C1 segment of cervical spinal cord (tissue), 14 donors: ENCODE measurements at regions not wholly inside any gene's neighbourhood (a gene's known extent, or its start where the extent isn't known, plus 50 kb on each side); places are given as distances from the start of the nearest gene placed in this dataset.
"Not testable (repeated sequence)": the region's sequence is repeated elsewhere in the genome, so short reads cannot be mapped to it uniquely, and the experiment has no call there.

ENCODE experiments used
- DNase-seq, 14 donors: peaks; one replicate each; lab custom pipeline; 2025; lab: John Stamatoyannopoulos, UW

DNA sequence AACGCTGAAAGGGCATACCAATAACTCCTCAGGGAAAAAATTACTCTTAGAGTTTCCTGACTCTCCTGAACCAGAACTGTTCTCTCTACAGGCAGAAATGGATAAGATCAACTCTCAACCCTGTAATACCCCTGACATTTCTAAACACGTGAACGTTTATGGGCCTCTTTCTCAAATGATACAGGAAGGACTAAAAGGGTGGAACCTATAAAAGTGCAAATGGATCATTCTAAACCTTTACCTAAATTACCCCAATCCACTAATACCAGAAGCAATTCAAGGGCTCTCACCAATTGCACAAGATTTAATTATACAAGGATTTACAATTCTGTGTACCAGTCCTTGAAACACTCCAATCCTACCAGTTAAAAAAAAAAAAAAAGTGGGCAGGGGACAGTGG lies 98.0 kb upstream of the FAM174B start:
- DNase-seq = no peak

DNA sequence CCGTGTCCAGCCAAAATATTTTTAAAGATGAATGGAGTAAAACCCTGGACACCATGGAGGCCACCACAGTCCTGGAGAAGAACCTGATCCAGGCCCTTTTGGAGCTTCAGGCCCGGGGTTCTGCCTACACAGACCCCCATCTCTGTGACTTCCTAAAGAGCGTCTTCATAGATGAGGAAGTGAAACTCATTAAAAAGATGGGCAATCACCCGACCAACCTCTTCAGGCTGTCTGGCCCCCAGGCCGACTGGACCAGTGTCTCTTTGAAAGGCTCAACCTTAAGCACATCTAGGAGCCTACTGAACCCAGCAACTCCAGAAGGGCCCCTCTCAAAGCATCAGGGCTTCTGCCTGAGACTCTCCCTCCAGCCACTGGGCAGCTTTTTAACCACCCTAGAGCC lies 107.9 kb upstream of the FAM174B start:
- DNase-seq = no peak

DNA sequence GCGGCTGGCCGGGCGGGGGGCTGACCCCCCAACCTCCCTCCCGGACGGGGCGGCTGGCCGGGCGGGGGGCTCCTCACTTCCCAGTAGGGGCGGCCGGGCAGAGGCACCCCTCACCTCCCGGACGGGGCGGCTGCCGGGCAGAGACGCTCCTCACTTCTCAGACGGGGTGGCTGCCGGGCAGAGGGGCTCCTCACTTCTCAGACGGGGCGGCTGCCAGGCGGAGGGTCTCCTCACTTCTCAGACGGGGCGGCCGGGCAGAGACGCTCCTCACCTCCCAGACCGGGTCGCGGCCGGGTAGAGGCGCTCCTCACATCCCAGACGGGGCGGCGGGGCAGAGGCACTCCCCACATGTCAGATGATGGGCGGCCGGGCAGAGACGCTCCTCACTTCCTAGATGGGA lies 112.6 kb upstream of the FAM174B start:
- DNase-seq = not testable (repeated sequence)

DNA sequence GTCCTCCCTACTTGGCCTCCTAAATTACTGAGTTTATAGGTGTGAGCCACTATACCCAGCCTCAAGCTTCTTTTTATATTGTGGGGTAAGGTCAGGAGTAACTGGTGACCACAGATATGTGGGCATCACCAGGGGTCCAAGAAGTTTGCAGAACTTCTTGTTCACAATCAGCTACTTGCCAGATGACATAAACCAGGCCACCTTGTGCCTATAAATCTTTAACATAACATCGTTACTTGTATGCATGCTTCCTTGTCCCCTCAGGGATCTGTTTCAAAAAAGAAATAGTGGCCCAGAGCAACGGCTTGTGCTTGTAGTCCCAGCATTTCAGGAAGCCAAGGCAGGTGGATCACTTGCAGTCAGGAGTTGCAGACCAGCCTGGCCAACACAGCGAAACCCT lies 115.1 kb upstream of the FAM174B start:
- no peak for DNase-seq

DNA sequence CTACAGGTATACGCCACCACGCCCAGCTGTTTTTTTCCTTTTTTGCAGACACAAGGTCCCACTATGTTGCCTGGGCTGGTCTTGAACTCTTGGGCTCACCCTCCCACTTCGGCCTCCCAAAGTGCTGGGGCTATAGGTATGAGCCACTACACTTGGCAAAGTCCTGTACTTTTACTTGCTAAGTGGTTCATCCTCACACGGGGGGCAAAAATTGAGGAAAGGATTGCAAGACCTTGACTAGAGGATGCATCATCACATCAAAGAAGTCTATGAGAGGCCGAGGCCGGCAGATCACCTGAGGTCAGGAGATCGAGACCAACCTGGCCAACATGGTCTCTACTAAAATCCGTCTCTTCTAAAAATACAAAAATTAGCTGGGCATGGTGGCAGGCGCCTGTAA lies 116.5 kb upstream of the FAM174B start:
- DNase-seq = no peak

DNA sequence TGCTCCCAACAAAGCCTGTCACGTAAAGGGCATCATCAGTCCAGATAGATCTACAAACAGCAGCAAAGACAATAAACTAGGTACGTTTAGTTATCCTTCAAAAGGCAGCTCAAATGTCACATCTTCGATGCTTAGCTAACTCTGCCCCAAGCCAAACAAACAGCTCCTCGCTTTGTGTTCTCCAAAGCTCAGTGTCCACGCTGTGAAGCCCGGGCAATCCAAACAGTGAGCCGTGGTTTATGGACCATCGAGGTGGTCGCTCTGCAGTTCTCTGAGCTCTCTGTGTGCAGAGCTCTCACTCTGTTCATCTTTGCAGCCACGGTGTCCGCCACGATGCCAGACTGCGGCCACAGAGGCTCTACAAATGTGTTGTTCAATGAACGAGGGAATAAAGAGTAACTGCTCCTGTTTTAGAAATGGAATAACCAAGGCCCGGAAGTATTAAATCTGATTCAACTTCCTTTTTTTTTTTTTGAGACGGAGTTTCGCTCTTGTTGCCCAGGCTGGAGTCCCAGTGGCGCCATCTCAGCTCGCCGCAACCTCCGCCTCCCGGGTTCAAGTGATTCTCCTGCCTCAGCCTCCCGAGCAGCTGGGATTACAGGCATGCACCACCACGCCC lies 117.2 kb upstream of the FAM174B start:
- DNase-seq = no peak

DNA sequence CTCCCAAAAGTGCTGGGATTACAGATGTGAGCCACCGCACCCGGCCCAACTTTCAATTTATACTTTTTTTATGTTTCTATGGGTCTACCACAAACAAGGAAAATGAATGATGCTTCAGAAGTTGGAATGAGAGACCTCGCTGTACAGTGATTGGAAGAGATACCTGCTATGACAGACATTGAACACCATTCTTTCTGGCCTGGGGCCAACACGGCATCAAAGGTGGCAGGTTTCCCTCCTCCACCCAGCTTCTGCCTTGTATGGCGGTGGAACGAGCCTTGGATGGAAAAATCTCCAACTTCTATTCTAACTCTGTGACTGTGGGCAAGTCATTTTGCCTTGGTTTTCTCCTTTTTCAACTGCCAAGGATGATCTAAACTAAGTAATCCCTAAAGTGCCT lies 117.8 kb upstream of the FAM174B start:
- DNase-seq = no peak

DNA sequence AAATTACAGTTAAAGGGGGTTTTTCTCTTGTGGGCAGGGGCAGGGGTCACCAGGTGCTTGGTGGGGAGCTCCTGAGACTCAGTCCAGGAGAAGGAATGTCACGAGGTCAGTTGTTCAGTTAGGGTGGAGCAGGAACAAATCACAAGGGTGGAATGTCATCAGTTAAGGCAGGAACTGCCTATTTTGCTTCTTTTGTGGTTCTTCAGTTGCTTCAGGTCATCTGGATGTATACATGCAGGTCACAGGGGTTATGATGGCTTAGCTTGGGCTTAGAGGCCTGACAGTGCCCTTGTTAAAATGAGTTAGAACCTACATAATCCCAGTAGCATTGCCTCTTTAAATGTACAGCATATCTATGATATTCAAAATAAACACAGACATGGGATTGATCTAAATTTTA lies 120.2 kb upstream of the CHD2 start:
- DNase-seq = no peak

DNA sequence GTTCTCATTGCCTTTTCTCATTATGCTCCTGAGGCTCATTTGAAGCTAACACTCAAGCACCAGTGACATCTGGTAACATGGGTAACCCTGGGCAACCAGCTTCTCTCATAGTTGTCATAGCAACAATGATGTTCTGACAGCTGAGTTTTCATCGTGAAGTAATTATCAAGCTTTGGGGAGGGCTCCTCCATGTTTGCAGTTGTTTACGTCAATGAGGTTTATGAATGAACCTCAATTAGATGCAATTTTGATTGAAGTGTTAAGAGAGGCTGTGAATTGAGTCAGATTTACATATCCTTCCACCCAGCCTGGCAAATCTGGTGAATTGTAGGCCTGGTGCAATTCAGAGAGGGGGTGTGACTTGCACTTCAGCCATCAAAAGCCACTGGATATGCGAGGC lies 119.3 kb upstream of the CHD2 start:
- DNase-seq = no peak

DNA sequence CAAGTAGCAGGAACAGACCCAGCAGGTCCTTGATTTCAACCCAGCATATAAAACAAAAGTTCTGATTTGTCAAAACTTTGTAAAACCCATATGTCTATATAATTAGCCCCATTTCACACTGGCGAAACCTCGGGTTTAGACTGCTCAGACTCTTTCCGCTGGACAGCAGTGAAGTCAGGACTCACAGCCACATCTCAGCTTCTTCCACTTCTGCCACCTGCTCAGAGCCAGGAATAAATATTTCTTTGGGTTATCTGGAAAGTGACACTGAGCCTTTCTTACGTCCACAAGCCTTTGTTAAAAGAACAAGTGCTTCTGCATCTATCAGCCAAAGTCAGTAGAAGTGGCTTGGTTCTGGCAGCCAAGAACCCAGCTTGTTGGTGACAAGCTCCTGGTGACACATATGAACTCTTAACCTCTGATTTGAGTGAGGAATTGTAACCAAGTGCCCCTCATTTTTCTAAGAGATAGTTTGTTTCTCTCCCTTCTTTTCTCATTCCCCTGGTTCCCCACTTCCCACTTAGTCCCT lies 118.1 kb upstream of the CHD2 start:
- DNase-seq = no peak

DNA sequence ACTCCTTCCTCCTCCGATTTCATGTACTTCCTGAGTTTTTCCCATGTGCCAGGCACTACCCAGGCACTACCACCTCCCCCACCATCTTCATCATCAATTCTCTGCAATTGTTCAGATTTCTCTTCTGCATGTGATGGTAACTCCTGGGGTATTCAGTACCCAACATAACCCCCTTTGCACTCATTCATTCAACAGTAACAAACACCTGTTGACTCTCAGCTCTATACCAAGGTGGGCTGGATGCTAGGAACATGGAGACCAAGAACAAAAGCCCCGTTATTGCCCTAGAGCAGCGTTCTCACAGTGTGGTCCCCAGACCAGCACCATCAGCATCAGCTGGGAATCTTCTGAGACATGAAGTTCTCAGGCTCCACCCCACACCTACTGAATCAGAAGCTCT lies 113.0 kb upstream of the CHD2 start:
- no peak for DNase-seq

DNA sequence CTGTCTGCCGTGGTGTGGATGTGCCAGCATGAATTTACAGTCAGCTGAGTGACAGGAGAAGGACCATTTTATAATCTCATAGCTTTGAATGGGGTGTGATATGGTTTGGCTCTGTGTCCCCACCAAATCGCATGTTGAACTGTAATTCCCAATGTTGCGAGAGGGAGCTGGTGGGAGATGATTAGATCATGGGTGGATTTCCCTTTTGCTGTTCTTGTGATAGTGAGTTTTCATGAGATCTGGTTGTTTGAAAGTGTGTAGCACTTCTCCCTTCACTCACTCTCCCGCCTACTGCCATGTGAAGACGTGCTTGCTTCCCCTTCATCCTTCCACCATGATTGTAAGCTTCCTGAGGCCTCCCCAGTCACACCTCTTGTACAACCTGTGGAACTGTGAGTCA lies 111.9 kb upstream of the CHD2 start:
- no peak for DNase-seq

DNA sequence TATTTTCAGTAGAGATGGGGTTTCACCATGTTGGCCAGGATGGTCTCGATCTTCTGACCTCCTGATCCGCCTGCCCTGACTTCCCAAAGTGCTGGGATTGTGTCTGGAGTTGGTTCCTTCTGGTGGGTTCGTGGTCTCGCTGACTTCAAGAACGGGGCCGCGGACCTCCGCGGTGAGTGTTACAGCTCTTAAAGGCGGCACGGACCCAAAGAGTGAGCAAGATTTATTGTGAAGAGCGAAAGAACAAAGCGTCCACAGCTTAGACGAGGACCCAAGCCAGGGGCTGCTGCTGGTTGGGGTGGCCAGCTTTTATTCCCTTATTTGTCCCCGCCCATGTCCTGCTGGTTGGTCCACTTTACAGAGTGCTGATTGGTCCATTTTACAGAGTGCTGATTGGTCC lies 111.3 kb upstream of the CHD2 start:
- not testable (repeated sequence) for DNase-seq

DNA sequence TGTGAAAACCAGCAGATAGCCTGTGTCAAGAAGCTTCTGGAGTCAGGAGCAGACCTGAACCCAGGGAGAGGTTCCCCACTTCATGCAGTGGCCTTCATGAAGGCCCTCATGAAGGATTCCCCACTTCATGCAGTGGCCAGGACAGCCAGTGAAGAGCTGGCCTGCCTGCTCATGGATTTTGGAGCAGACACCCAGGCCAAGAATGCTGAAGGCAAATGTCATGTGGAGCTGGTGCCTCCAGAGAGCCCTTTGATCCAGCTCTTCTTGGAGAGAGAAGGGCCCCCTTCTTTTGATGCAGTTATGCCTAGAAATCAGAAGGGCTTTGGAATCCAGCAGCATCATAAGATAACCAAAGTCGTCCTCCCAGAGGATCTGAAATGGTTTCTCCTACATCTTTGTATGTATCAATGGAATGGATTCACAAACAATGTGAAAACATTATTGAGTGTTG lies 103.9 kb upstream of the CHD2 start:
- DNase-seq = no peak

DNA sequence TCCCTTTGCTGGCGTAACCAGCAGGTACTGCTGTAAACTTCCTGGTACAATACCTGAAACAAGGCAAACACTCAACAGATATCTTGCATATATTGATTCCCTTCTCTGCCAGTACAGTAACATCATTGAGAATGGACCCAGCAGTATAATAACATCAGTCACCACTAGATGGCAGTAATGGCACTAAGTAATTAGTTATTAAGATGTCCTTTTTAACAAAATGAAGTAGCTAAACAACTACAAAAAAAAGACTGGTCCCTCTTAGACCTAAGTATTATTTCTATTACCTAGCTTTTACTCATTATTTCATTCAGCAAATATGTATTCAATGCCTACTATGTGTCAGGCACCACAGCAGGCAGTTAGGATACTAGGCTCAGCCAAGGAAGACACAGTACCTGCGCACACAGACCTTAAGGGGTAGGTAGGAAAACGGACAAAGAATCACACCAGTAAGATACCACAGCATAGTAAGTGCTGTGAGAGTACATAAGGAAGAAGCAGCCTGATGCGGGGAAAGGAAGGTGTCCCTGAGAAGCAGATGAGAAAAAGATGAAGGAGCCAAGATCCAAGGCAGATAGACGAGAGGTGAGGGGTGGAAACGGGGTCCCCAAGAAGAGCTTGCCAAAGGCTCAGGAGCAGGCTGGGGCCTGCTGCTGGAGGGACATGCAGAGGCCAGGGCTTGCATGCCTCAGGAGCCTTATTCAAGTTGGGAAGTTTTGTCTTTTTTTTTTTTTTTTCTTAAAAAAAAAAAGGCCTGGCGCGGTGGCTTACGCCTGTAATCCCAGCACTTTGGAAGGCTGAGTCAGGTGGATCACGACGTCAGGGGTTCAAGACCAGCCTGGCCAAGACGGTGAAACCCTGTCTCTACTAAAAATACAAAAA lies 102.7 kb upstream of the CHD2 start:
- peak in 3 of 14 donors; percentile 11 to 45 (median 40) for DNase-seq

DNA sequence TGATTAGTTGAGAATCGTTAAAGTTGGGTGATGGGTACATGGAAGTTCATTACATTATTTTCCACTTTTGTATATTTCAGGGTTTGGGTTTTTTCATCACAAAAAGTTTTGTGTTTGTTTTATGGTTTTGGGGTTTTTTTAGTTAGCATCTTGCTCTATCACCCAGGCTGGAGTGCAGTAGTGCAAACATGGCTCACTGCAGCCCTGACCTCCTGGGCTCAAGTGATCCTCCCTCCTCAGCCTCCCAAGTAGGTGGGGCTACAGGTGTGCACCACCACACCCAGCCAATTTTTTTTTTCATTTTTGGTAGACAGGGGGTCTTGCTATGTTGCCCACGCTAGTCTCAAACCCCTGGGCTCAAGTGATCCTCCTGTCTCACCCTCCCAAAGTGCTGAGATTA lies 100.1 kb upstream of the CHD2 start:
- no peak for DNase-seq

DNA sequence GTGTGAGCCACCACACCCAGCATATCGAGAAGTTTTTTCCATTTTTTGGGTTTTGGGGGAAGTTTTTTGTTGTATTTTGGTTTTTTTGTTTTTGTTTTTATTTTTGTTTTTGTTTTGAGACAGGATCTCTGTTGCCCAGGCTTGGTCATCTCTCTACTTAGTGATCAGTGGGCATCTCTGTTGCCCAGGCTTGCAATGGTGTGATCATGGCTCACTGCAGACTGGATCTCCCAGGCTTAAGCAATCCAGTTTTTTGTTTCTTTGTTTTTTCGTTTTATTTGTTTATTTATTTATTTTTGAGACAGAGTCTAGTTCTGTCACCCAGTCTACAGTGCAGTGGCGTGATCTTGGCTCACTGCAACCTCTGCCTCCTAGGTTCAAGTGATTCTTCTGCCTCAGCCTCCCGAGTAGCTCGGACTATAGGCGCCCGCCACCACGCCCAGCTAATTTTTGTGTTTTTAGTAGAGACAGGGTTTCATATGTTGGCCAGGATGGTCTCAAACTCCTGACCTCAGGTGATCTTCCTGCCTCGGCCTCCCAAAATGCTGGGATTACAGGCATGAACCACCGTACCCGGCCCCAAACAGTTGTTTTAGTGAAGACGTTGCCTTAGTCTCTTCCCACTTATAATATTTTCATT lies 99.6 kb upstream of the CHD2 start:
- not testable (repeated sequence) for DNase-seq

DNA sequence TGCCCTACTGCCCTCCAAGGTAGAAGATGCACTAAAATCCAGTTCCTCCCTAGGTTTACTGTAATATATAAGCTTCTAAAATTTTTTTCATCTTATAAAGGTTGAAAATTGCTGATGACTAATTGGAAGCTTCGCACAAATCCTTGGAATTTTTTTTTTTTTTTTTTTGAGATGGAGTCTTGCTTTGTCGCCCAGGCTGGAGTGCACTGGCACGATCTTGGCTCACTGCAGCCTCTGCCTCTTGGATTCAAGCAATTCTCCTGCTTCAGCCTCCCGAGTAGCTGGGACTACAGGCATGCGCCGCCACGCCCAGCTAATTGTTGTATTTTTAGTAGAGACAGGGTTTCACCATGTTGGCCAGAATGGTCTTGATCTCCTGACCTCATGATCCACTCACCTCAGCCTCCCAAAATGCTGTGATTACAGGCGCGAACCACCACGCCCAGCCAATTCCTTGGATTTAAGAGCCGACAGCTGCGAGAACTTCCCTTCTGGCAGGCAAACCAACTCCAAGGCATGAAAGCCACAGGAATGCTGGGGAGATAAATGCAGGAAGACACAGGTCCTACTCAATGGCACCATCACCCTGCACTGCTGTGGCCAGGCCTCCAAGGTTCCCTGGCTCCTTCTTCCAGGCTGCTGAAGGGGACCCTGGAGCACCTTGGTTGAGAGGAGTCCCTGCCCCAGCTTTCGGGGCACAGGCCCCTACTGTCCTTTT lies 98.9 kb upstream of the CHD2 start:
- not testable (repeated sequence) for DNase-seq

DNA sequence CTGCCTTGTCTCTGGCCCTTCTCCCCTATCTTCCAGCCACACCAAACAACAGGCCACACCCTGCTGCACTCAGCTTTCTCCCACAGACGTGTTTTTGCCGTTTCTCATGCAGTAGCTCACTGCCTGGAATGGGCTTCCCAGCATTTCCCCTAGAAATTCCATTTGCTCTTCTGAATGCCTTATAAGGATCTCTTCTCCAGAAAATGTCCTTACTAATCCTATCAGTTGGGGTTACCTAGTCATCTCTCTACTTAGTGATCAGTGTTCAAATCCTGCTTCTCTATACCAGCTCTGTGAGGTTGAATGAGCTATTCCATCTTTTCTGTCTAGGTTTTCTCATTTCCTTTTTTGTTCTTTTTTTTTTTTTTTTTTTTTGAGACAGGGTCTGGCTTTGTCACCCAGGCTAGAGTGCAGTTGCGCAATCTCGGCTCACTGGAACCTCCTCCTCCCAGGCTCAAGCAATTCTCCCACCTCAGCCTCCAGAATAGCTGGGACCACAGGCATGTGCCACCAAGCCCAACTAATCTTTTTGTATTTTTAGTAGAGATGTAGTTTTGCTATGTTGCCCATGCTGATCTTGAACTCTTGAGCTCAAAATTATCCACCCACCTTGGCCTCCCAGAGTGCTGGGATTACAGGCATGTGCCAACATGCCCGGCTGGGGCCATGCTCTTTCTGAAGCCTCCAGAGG lies 98.2 kb upstream of the CHD2 start:
- DNase-seq = no peak

DNA sequence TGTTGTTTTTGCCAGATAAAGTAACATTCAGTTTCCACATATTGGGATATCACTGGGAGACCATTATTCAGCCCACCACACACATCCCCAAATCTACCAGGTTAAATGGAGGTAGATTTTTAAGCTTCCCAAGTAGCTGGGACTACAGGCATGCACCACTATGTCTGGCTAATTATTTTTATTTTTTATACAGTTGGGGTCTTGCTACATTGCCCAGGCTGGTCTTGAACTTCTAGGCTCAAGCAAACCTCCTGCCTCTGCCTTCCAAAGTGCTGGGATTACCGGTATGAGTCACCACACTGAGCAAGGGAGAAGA lies 96.6 kb upstream of the CHD2 start:
- no peak for DNase-seq

DNA sequence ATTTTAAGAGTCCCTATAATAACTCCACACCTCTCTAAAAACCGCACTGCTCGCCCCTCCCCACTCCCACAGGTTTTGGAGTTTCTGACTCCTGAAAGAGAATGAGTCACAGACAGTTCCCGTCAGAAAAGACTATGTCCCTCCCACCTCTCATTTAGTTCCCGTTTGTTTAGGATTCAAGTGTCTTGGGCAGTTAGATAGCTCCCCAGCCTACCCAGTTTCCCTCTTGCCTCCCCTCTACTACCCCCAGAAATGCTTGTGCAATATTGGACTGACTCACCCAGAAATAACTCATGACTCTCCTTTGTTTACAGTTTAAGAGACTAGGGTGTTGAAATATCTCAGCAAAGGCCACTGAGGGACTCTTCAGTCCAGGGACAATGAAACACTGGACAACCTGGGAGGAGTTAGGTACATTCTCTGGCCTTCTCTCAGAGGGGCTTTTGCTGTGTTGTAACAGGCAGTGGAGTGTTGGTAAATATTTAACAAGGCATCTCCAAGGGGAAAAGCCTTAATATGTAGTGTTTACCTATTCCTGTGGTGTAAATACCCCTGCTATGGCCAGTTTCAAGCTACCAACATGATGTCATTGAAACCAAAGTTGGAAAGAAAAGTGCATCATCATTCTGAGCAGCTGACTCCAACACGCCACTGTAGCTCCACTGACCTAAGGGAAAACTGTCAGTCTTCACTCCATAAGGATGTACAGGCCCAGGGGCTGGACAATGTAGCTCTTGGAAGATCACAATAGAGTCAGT lies 96.1 kb upstream of the CHD2 start:
- DNase-seq = peak in 4 of 14 donors; percentile 7 to 71 (median 32)
